ENCODE measurements at regions not wholly inside any gene's neighbourhood (a gene's known extent, or its start where the extent isn't known, plus 50 kb on each side); places are given as distances from the start of the nearest gene placed in this dataset.

GRCh38 chr21:16074950-16075489, 345.2 kb downstream of the USP25 start:
- no peak for DNase-seq

GRCh38 chr21:16075649-16076282, 346.0 kb downstream of the USP25 start:
- no peak for DNase-seq

- DNase-seq, result no peak
These were observed 346.7 kb downstream of the USP25 start for GRCh38 chr21:16076465-16076864.

GRCh38 chr21:16078382-16078781, 348.6 kb downstream of the USP25 start:
- DNase-seq, result no peak

- no peak for DNase-seq
These were observed 350.0 kb downstream of the USP25 start for GRCh38 chr21:16079830-16080229.

- no peak for DNase-seq
These were observed 351.5 kb downstream of the USP25 start for GRCh38 chr21:16081304-16081703.

GRCh38 chr21:16082038-16082816, 352.4 kb downstream of the USP25 start:
- DNase-seq, result no peak

- DNase-seq, result no peak
These were observed 355.1 kb downstream of the USP25 start for GRCh38 chr21:16084776-16085364.

GRCh38 chr21:16085421-16085820, 355.6 kb downstream of the USP25 start:
- DNase-seq, result no peak

GRCh38 chr21:16086121-16086520, 356.3 kb downstream of the USP25 start:
- DNase-seq, result no peak

- DNase-seq, result no peak
These were observed 357.2 kb downstream of the USP25 start for GRCh38 chr21:16086936-16087335.

GRCh38 chr21:16087523-16087922, 357.7 kb downstream of the USP25 start:
- no peak for DNase-seq

- no peak for DNase-seq
These were observed 358.3 kb downstream of the USP25 start for GRCh38 chr21:16088056-16088455.

GRCh38 chr21:16095005-16095404, 365.2 kb downstream of the USP25 start:
- DNase-seq, result no peak

- DNase-seq, result no peak
These were observed 367.2 kb downstream of the USP25 start for GRCh38 chr21:16096988-16097387.

- no peak for DNase-seq
These were observed 372.3 kb downstream of the USP25 start for GRCh38 chr21:16102113-16102512.

GRCh38 chr21:16108561-16109075, 378.8 kb downstream of the USP25 start:
- DNase-seq, result no peak

GRCh38 chr21:16113052-16113715, 383.4 kb downstream of the USP25 start:
- no peak for DNase-seq

GRCh38 chr21:16115461-16115860, 385.7 kb downstream of the USP25 start:
- DNase-seq, result no peak

GRCh38 chr21:16116069-16116468, 386.3 kb downstream of the USP25 start:
- no peak for DNase-seq

- no peak for DNase-seq
These were observed 387.0 kb downstream of the USP25 start for GRCh38 chr21:16116798-16117197.

- DNase-seq, result no peak
These were observed 387.5 kb downstream of the USP25 start for GRCh38 chr21:16117331-16117730.
